HEK293 (cell line): ENCODE measurements at regions not wholly inside any gene's neighbourhood (a gene's known extent, or its start where the extent isn't known, plus 50 kb on each side); places are given as distances from the start of the nearest gene placed in this dataset.

Experiments
- CTCF ChIA-PET: fragments of 350-600 bp; formaldehyde crosslinking; extraction: SDS; loops from one replicate; lab custom pipeline; 2021; ENCODE audit warnings: antibody characterized with exemption; lab: Yijun Ruan, JAX
- POLR2A ChIA-PET: fragments of 300-600 bp; formaldehyde crosslinking; extraction: SDS; loops from one replicate; lab custom pipeline; 2020; ENCODE audit warnings: antibody characterized with exemption, inconsistent platforms; lab: Yijun Ruan, JAX
- H3K27ac ChIP-seq: fragments of 200-500 bp; sonication (Bioruptor generic); 2 replicates; pipeline ENCODE4 v1.5.1; 2014; ENCODE audit warnings: low read depth, low read length, control low read depth, inconsistent platforms; ENCODE audit errors: extremely low read depth
- H3K36me3 ChIP-seq, 2 experiments: fragments of 200-500 bp in 1 of 2; sonication (Bioruptor generic) in 1 of 2; 1 replicate in 1 of 2; 2 replicates in 1 of 2; pipeline ENCODE4 v1.5.1; 2014 to 2017; ENCODE audit warnings: inconsistent platforms in 2 of 2, low read length in 2 of 2; ENCODE audit not compliant: control insufficient read depth in 2 of 2, insufficient read depth in 1 of 2
- H3K4me1 ChIP-seq: fragments of 200-500 bp; sonication (Bioruptor generic); 2 replicates; pipeline ENCODE4 v1.5.1; 2014; ENCODE audit warnings: mild to moderate bottlenecking, low read length, inconsistent platforms; ENCODE audit not compliant: control insufficient read depth, insufficient read depth
- H3K4me3 ChIP-seq: 2 replicates; pipeline ENCODE4 v1.5.1; 2011; ENCODE audit warnings: low read depth, mild to moderate bottlenecking, control low read depth, low read length, moderate library complexity
- H3K9me3 ChIP-seq: fragments of 200-500 bp; sonication (Bioruptor generic); 2 replicates; pipeline ENCODE4 v1.5.1; 2014; ENCODE audit warnings: low read depth, low read length, inconsistent platforms; ENCODE audit not compliant: control insufficient read depth, insufficient read depth
- KLF1 ChIP-seq: fragments of 450-650 bp; formaldehyde crosslinking; IDR thresholded peaks from 2 replicates; pipeline ENCODE4 v1.5.1; 2016; ENCODE audit warnings: missing biosample characterization, missing genetic modification characterization
- KLF7 ChIP-seq: fragments of 450-650 bp; formaldehyde crosslinking; IDR thresholded peaks from 2 replicates; pipeline ENCODE4 v1.5.1; 2016; ENCODE audit warnings: missing biosample characterization, missing genetic modification characterization, borderline replicate concordance
- RBAK ChIP-seq: fragments of 450-650 bp; formaldehyde crosslinking; IDR thresholded peaks from 2 replicates; pipeline ENCODE4 v1.5.1; 2016; ENCODE audit warnings: missing biosample characterization, missing genetic modification characterization
- SALL2 ChIP-seq: fragments of 450-650 bp; formaldehyde crosslinking; IDR thresholded peaks from 2 replicates; pipeline ENCODE4 v1.5.0; 2017; ENCODE audit warnings: missing biosample characterization, mild to moderate bottlenecking, missing genetic modification characterization, borderline replicate concordance
- SP7 ChIP-seq: fragments of 450-650 bp; formaldehyde crosslinking; IDR thresholded peaks from 2 replicates; pipeline ENCODE4 v1.5.1; 2016; ENCODE audit warnings: missing biosample characterization, missing genetic modification characterization
- TCF7L2 ChIP-seq: IDR thresholded peaks from 2 replicates; pipeline ENCODE4 v1.6.1; 2011; ENCODE audit warnings: low read depth, mild to moderate bottlenecking, inconsistent platforms, low read length, moderate library complexity, borderline replicate concordance
- YY2 ChIP-seq: fragments of 450-650 bp; formaldehyde crosslinking; IDR thresholded peaks from 2 replicates; pipeline ENCODE4 v1.5.1; 2016; ENCODE audit warnings: missing biosample characterization, missing genetic modification characterization
- ZNF114 ChIP-seq: fragments of 450-650 bp; formaldehyde crosslinking; IDR thresholded peaks from 2 replicates; pipeline ENCODE4 v1.5.0; 2017; ENCODE audit warnings: missing biosample characterization, missing genetic modification characterization
- ZNF138 ChIP-seq: fragments of 450-650 bp; formaldehyde crosslinking; IDR thresholded peaks from 2 replicates; pipeline ENCODE4 v1.5.1; 2016; ENCODE audit warnings: missing biosample characterization, missing genetic modification characterization, borderline replicate concordance
- ZNF24 ChIP-seq: fragments of 450-650 bp; formaldehyde crosslinking; IDR thresholded peaks from 2 replicates; pipeline ENCODE4 v1.5.1; 2016; ENCODE audit warnings: missing biosample characterization, missing genetic modification characterization
- ZNF354C ChIP-seq: fragments of 450-650 bp; formaldehyde crosslinking; IDR thresholded peaks from 2 replicates; pipeline ENCODE4 v1.5.1; 2016; ENCODE audit warnings: missing biosample characterization, missing genetic modification characterization, low read depth, borderline replicate concordance
- ZNF555 ChIP-seq: fragments of 450-650 bp; formaldehyde crosslinking; conservative IDR thresholded peaks from 2 replicates; pipeline ENCODE4 v1.5.1; 2017; ENCODE audit warnings: missing biosample characterization, mild to moderate bottlenecking, missing genetic modification characterization, inconsistent platforms
- ZNF561 ChIP-seq: fragments of 450-650 bp; IDR thresholded peaks from 2 replicates; pipeline ENCODE4 v1.5.1; 2018; ENCODE audit warnings: missing biosample characterization, missing genetic modification characterization, borderline replicate concordance
- ZNF600 ChIP-seq: fragments of 450-650 bp; formaldehyde crosslinking; IDR thresholded peaks from 2 replicates; pipeline ENCODE4 v1.5.1; 2016; ENCODE audit warnings: missing biosample characterization, missing genetic modification characterization
- ZNF654 ChIP-seq: fragments of 450-650 bp; formaldehyde crosslinking; IDR thresholded peaks from 2 replicates; pipeline ENCODE4 v1.5.1; 2016; ENCODE audit warnings: low read depth, missing biosample characterization, missing genetic modification characterization
- ZNF660 ChIP-seq: fragments of 450-650 bp; IDR thresholded peaks from 2 replicates; pipeline ENCODE4 v1.5.1; 2018; ENCODE audit warnings: missing biosample characterization, mild to moderate bottlenecking, missing genetic modification characterization
- TF ChIP-seq, protein P1 (sequence below): fragments of 450-650 bp; formaldehyde crosslinking; IDR thresholded peaks from 2 replicates; pipeline ENCODE4 v1.5.1; 2016; ENCODE audit warnings: missing biosample characterization, missing genetic modification characterization
- TF ChIP-seq, protein P2 (sequence below): fragments of 450-650 bp; formaldehyde crosslinking; IDR thresholded peaks from 2 replicates; pipeline ENCODE4 v1.5.0; 2017; ENCODE audit warnings: missing biosample characterization, missing genetic modification characterization, borderline replicate concordance
- TF ChIP-seq, protein P3 (sequence below): fragments of 450-650 bp; formaldehyde crosslinking; IDR thresholded peaks from 2 replicates; pipeline ENCODE4 v1.5.1; 2016; ENCODE audit warnings: missing biosample characterization, missing genetic modification characterization
- TF ChIP-seq, protein P4 (sequence below): fragments of 450-650 bp; formaldehyde crosslinking; IDR thresholded peaks from 2 replicates; pipeline ENCODE4 v1.5.1; 2017; ENCODE audit warnings: missing biosample characterization, missing genetic modification characterization

DNA sequence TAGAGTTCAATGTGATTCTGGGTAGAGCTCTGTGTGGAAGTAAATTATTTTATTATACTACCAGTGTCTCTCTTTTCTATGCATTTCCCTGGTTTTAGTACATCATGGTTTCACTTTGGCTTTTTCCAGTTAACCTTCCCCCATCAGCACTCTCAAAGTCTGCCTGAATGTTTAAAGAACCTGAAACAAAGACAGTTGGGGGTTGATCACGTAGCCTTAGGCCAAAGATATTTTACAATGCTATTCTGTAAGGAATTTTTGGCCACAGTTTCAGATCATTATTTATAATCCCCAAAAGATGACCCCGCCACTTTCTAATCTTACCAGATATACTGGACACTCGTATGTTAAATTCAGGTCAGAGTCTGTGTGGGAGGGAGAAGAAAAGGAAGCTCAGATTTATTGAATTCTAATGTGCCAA is 156.3 kb upstream of the TMC3 start:
- POLR2A ChIA-PET = no interaction called here
- Histone ChIP-seq H3K27ac (no peak overlapping the region), H3K9me3 (no peaks in the 10 kb centered on the region), H3K4me3 (no peak overlapping the region), H3K36me3 (no peaks in the 10 kb centered on the region), H3K4me1 (peaks cover 18% of the 10 kb centered on the region)
- CTCF ChIA-PET = interaction anchor here (1.0 kb wide), 1 partner anchor 42 kb away, joined by 3 read pairs; no protein-coding TSS in a partner anchor
- TF ChIP-seq RBAK (no peak), ZNF114 (tag by site-specific recombination) (no peak), SALL2 (no peak), ZNF600 (no peak), KLF7 (no peak), ZNF555 (tag by site-specific recombination) (no peak), KLF1 (tag by site-specific recombination) (no peak), ZNF654 (tag by site-specific recombination) (no peak)

DNA sequence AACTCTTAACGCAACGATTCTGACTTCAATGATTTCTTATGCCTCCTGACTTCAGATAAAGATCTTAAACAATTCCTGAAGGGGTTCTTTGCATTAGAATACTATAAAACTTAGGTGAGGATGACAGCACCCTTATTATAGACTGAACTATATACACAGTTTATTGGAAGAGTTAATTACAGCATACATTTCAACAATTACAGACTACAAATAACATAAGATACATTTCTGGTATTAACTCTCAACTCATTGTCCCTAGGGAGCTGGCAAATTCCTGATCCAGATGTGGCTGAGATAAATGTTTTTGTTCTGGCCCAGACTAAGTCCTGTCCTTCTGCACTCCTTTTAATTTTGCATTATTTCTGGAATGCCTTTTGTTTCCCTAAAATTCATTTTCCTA is 155.5 kb upstream of the TMC3 start:
- H3K27ac ChIP-seq = no peak overlapping the region
- ChIA-PET CTCF (interaction anchor here (0.7 kb wide), 1 partner anchor 1111 kb away, joined by 3 read pairs; no protein-coding TSS in a partner anchor), POLR2A (no interaction called here)
- H3K4me3 ChIP-seq = no peak overlapping the region
- no peaks in the 10 kb centered on the region for H3K36me3 ChIP-seq
- H3K4me1 ChIP-seq = peaks cover 18% of the 10 kb centered on the region
- TF ChIP-seq ZNF354C (no peak), TCF7L2 (no peak), SP7 (tag by site-specific recombination) (peak; percentile 99), ZNF660 (tag by site-specific recombination) (no peak), YY2 (tag by site-specific recombination) (no peak), ZNF138 (tag by site-specific recombination) (no peak), ZNF561 (tag by site-specific recombination) (no peak), ZNF24 (tag by site-specific recombination) (no peak)
- TF ChIP-seq, protein P1, sequence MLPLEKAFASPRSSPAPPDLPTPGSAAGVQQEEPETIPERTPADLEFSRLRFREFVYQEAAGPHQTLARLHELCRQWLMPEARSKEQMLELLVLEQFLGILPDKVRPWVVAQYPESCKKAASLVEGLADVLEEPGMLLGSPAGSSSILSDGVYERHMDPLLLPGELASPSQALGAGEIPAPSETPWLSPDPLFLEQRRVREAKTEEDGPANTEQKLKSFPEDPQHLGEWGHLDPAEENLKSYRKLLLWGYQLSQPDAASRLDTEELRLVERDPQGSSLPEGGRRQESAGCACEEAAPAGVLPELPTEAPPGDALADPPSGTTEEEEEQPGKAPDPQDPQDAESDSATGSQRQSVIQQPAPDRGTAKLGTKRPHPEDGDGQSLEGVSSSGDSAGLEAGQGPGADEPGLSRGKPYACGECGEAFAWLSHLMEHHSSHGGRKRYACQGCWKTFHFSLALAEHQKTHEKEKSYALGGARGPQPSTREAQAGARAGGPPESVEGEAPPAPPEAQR (tag by site-specific recombination) = no peak
- TF ChIP-seq, protein P2, sequence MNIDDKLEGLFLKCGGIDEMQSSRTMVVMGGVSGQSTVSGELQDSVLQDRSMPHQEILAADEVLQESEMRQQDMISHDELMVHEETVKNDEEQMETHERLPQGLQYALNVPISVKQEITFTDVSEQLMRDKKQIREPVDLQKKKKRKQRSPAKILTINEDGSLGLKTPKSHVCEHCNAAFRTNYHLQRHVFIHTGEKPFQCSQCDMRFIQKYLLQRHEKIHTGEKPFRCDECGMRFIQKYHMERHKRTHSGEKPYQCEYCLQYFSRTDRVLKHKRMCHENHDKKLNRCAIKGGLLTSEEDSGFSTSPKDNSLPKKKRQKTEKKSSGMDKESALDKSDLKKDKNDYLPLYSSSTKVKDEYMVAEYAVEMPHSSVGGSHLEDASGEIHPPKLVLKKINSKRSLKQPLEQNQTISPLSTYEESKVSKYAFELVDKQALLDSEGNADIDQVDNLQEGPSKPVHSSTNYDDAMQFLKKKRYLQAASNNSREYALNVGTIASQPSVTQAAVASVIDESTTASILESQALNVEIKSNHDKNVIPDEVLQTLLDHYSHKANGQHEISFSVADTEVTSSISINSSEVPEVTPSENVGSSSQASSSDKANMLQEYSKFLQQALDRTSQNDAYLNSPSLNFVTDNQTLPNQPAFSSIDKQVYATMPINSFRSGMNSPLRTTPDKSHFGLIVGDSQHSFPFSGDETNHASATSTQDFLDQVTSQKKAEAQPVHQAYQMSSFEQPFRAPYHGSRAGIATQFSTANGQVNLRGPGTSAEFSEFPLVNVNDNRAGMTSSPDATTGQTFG (tag by site-specific recombination) = no peak
- TF ChIP-seq, protein P3, sequence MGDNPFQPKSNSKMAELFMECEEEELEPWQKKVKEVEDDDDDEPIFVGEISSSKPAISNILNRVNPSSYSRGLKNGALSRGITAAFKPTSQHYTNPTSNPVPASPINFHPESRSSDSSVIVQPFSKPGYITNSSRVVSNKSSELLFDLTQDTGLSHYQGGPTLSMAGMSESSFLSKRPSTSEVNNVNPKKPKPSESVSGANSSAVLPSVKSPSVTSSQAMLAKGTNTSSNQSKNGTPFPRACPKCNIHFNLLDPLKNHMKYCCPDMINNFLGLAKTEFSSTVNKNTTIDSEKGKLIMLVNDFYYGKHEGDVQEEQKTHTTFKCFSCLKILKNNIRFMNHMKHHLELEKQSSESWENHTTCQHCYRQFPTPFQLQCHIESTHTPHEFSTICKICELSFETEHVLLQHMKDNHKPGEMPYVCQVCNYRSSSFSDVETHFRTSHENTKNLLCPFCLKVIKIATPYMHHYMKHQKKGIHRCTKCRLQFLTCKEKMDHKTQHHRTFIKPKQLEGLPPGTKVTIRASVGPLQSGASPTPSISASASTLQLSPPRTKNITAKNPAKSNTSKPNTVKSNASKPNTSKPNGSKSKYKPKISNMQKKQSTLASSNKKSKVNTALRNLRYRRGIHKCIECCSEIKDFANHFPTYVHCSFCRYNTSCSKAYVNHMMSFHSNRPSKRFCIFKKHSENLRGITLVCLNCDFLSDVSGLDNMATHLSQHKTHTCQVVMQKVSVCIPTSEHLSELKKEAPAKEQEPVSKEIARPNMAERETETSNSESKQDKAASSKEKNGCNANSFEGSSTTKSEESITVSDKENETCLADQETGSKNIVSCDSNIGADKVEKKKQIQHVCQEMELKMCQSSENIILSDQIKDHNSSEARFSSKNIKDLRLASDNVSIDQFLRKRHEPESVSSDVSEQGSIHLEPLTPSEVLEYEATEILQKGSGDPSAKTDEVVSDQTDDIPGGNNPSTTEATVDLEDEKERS = no peak
- TF ChIP-seq, protein P4, sequence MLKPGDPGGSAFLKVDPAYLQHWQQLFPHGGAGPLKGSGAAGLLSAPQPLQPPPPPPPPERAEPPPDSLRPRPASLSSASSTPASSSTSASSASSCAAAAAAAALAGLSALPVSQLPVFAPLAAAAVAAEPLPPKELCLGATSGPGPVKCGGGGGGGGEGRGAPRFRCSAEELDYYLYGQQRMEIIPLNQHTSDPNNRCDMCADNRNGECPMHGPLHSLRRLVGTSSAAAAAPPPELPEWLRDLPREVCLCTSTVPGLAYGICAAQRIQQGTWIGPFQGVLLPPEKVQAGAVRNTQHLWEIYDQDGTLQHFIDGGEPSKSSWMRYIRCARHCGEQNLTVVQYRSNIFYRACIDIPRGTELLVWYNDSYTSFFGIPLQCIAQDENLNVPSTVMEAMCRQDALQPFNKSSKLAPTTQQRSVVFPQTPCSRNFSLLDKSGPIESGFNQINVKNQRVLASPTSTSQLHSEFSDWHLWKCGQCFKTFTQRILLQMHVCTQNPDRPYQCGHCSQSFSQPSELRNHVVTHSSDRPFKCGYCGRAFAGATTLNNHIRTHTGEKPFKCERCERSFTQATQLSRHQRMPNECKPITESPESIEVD (tag by site-specific recombination) = peak; percentile 37; the same call in 1 of the 2 replicates
- H3K9me3 ChIP-seq = no peaks in the 10 kb centered on the region
